ENCODE measurements at regions not wholly inside any gene's neighbourhood (a gene's known extent, or its start where the extent isn't known, plus 50 kb on each side); places are given as distances from the start of the nearest gene placed in this dataset.

GRCh38 chr15:24746094-24746493 lies 70.5 kb downstream of the NPAP1 start:
- TF ChIP-seq CTCF (conservative IDR thresholded peaks at IDR 0.05; ENCODE audit: low read depth, low read length), result no peak
- no peak for TF ChIP-seq FOS (IDR thresholded peaks at IDR 0.05; ENCODE audit: low read depth, low read length)
- no peak for TF ChIP-seq MAFK (IDR thresholded peaks at IDR 0.05; ENCODE audit: low read depth, low read length)
- no peak for TF ChIP-seq CHD1 (IDR thresholded peaks at IDR 0.05; ENCODE audit: low read depth, low read length)
- TF ChIP-seq CEBPB (IDR thresholded peaks at IDR 0.05; ENCODE audit: low read depth, low read length), result no peak
- TF ChIP-seq RFX5 (IDR thresholded peaks at IDR 0.05; ENCODE audit: low read depth, low read length), result no peak

Data from IMR-90 (cell line).